ENCODE measurements at regions not wholly inside any gene's neighbourhood (a gene's known extent, or its start where the extent isn't known, plus 50 kb on each side); places are given as distances from the start of the nearest gene placed in this dataset.

- intact Hi-C loops (cut with micrococcal nuclease; ENCODE audit: unreplicated experiment) = no loop called here
- no peak overlapping the region for H3K4me3 ChIP-seq (ENCODE audit: low read depth, low read length, poor library complexity, severe bottlenecking)
- no peak overlapping the region for H3K27ac ChIP-seq (ENCODE audit: low read depth, low read length, poor library complexity, severe bottlenecking)
- ChIA-PET CTCF (ENCODE audit: unreplicated experiment) (no interaction called here), POLR2A (no interaction called here)
- no peak overlapping the region for H3K4me2 ChIP-seq (ENCODE audit: low read length)
- no peaks in the 10 kb centered on the region for H3K36me3 ChIP-seq (ENCODE audit: insufficient read depth, low read length)
- H3K9me2 ChIP-seq (ENCODE audit: insufficient read depth, low read length) = no peaks in the 10 kb centered on the region
- H3K9me3 ChIP-seq (ENCODE audit: low read length) = no peaks in the 10 kb centered on the region
- no peaks in the 10 kb centered on the region for H4K20me1 ChIP-seq (ENCODE audit: insufficient read depth, low read length)
- no peak for DNase-seq (ENCODE audit: low spot score)
- no peak for TF ChIP-seq EZH2phosphoT487 (IDR thresholded peaks at IDR 0.05; ENCODE audit: borderline replicate concordance, low read depth, low read length)
- TF ChIP-seq, protein P1, sequence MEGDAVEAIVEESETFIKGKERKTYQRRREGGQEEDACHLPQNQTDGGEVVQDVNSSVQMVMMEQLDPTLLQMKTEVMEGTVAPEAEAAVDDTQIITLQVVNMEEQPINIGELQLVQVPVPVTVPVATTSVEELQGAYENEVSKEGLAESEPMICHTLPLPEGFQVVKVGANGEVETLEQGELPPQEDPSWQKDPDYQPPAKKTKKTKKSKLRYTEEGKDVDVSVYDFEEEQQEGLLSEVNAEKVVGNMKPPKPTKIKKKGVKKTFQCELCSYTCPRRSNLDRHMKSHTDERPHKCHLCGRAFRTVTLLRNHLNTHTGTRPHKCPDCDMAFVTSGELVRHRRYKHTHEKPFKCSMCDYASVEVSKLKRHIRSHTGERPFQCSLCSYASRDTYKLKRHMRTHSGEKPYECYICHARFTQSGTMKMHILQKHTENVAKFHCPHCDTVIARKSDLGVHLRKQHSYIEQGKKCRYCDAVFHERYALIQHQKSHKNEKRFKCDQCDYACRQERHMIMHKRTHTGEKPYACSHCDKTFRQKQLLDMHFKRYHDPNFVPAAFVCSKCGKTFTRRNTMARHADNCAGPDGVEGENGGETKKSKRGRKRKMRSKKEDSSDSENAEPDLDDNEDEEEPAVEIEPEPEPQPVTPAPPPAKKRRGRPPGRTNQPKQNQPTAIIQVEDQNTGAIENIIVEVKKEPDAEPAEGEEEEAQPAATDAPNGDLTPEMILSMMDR (conservative IDR thresholded peaks at IDR 0.05; ENCODE audit: low read length) = no peak
- BruUV-seq (replicated peaks) = no TSS peak
- H3K4me1 ChIP-seq (ENCODE audit: insufficient read depth, low read length, poor library complexity, severe bottlenecking) = no peaks in the 10 kb centered on the region
- H2AFZ ChIP-seq (ENCODE audit: low read length) = no peak overlapping the region
- no peaks in the 10 kb centered on the region for H3K79me2 ChIP-seq (ENCODE audit: insufficient read depth, low read depth, low read length)
These were observed 268.2 kb upstream of the HABP2 start for GRCh38 chr10:113284635-113285034.

- BruUV-seq (replicated peaks) = no TSS peak
- Histone ChIP-seq H3K4me1 (ENCODE audit: insufficient read depth, low read length, poor library complexity, severe bottlenecking) (no peaks in the 10 kb centered on the region), H3K4me3 (ENCODE audit: low read depth, low read length, poor library complexity, severe bottlenecking) (no peak overlapping the region), H2AFZ (ENCODE audit: low read length) (no peak overlapping the region), H3K79me2 (ENCODE audit: insufficient read depth, low read depth, low read length) (no peaks in the 10 kb centered on the region), H3K27ac (ENCODE audit: low read depth, low read length, poor library complexity, severe bottlenecking) (no peak overlapping the region), H3K9me3 (ENCODE audit: low read length) (no peaks in the 10 kb centered on the region), H3K9me2 (ENCODE audit: insufficient read depth, low read length) (no peaks in the 10 kb centered on the region), H4K20me1 (ENCODE audit: insufficient read depth, low read length) (no peaks in the 10 kb centered on the region), H3K36me3 (ENCODE audit: insufficient read depth, low read length) (no peaks in the 10 kb centered on the region), H3K4me2 (ENCODE audit: low read length) (no peak overlapping the region)
- POLR2A ChIA-PET = no interaction called here
- TF ChIP-seq EZH2phosphoT487 (IDR thresholded peaks at IDR 0.05; ENCODE audit: borderline replicate concordance, low read depth, low read length) = no peak
- TF ChIP-seq, protein P1 (conservative IDR thresholded peaks at IDR 0.05; ENCODE audit: low read length) = no peak
- CTCF ChIA-PET (ENCODE audit: unreplicated experiment) = no interaction called here
- DNase-seq (ENCODE audit: low spot score) = no peak
- intact Hi-C loops (cut with micrococcal nuclease; ENCODE audit: unreplicated experiment) = no loop called here
These were observed 267.5 kb upstream of the HABP2 start for GRCh38 chr10:113285305-113285704.

GRCh38 chr10:113287592-113287991, 265.3 kb upstream of the HABP2 start:
- H3K36me3 ChIP-seq (ENCODE audit: insufficient read depth, low read length) = no peaks in the 10 kb centered on the region
- H3K9me2 ChIP-seq (ENCODE audit: insufficient read depth, low read length) = no peaks in the 10 kb centered on the region
- CTCF ChIA-PET (ENCODE audit: unreplicated experiment) = no interaction called here
- H4K20me1 ChIP-seq (ENCODE audit: insufficient read depth, low read length) = no peaks in the 10 kb centered on the region
- no peaks in the 10 kb centered on the region for H3K4me1 ChIP-seq (ENCODE audit: insufficient read depth, low read length, poor library complexity, severe bottlenecking)
- TF ChIP-seq, protein P1 (conservative IDR thresholded peaks at IDR 0.05; ENCODE audit: low read length) = no peak
- TF ChIP-seq EZH2phosphoT487 (IDR thresholded peaks at IDR 0.05; ENCODE audit: borderline replicate concordance, low read depth, low read length) = no peak
- H3K79me2 ChIP-seq (ENCODE audit: insufficient read depth, low read depth, low read length) = no peaks in the 10 kb centered on the region
- no peak for DNase-seq (ENCODE audit: low spot score)
- H3K4me3 ChIP-seq (ENCODE audit: low read depth, low read length, poor library complexity, severe bottlenecking) = no peak overlapping the region
- no peak overlapping the region for H2AFZ ChIP-seq (ENCODE audit: low read length)
- no peak overlapping the region for H3K4me2 ChIP-seq (ENCODE audit: low read length)
- no peaks in the 10 kb centered on the region for H3K9me3 ChIP-seq (ENCODE audit: low read length)
- no TSS peak for BruUV-seq (replicated peaks)
- intact Hi-C loops (cut with micrococcal nuclease; ENCODE audit: unreplicated experiment) = no loop called here
- POLR2A ChIA-PET = no interaction called here
- H3K27ac ChIP-seq (ENCODE audit: low read depth, low read length, poor library complexity, severe bottlenecking) = no peak overlapping the region
